HEK293 (cell line): ENCODE measurements at regions not wholly inside any gene's neighbourhood (a gene's known extent, or its start where the extent isn't known, plus 50 kb on each side); places are given as distances from the start of the nearest gene placed in this dataset.
"Not testable (repeated sequence)": the region's sequence is repeated elsewhere in the genome, so short reads cannot be mapped to it uniquely, and the experiment has no call there.

ENCODE experiments used
- CTCF ChIA-PET: fragments of 350-600 bp; formaldehyde crosslinking; extraction: SDS; loops from one replicate; lab custom pipeline; 2021; ENCODE audit warnings: antibody characterized with exemption; lab: Yijun Ruan, JAX
- POLR2A ChIA-PET: fragments of 300-600 bp; formaldehyde crosslinking; extraction: SDS; loops from one replicate; lab custom pipeline; 2020; ENCODE audit warnings: antibody characterized with exemption, inconsistent platforms; lab: Yijun Ruan, JAX
- H3K27ac ChIP-seq: fragments of 200-500 bp; sonication (Bioruptor generic); 2 replicates; pipeline ENCODE4 v1.5.1; 2014; ENCODE audit warnings: low read depth, low read length, control low read depth, inconsistent platforms; ENCODE audit errors: extremely low read depth
- H3K36me3 ChIP-seq, 2 experiments: fragments of 200-500 bp in 1 of 2; sonication (Bioruptor generic) in 1 of 2; 1 replicate in 1 of 2; 2 replicates in 1 of 2; pipeline ENCODE4 v1.5.1; 2014 to 2017; ENCODE audit warnings: inconsistent platforms in 2 of 2, low read length in 2 of 2; ENCODE audit not compliant: control insufficient read depth in 2 of 2, insufficient read depth in 1 of 2
- H3K4me1 ChIP-seq: fragments of 200-500 bp; sonication (Bioruptor generic); 2 replicates; pipeline ENCODE4 v1.5.1; 2014; ENCODE audit warnings: mild to moderate bottlenecking, low read length, inconsistent platforms; ENCODE audit not compliant: control insufficient read depth, insufficient read depth
- H3K4me3 ChIP-seq: 2 replicates; pipeline ENCODE4 v1.5.1; 2011; ENCODE audit warnings: low read depth, mild to moderate bottlenecking, control low read depth, low read length, moderate library complexity
- H3K9me3 ChIP-seq: fragments of 200-500 bp; sonication (Bioruptor generic); 2 replicates; pipeline ENCODE4 v1.5.1; 2014; ENCODE audit warnings: low read depth, low read length, inconsistent platforms; ENCODE audit not compliant: control insufficient read depth, insufficient read depth
- BCL6B ChIP-seq: fragments of 450-650 bp; formaldehyde crosslinking; IDR thresholded peaks from 2 replicates; pipeline ENCODE4 v1.5.1; 2017; ENCODE audit warnings: missing biosample characterization, missing genetic modification characterization
- KLF10 ChIP-seq: fragments of 450-650 bp; IDR thresholded peaks from 2 replicates; pipeline ENCODE4 v1.5.1; 2018; ENCODE audit warnings: missing biosample characterization, mild to moderate bottlenecking, missing genetic modification characterization
- SCRT2 ChIP-seq: fragments of 450-650 bp; formaldehyde crosslinking; IDR thresholded peaks from 2 replicates; pipeline ENCODE4 v1.5.1; 2016; ENCODE audit warnings: missing biosample characterization, missing genetic modification characterization
- ZBTB21 ChIP-seq: fragments of 450-650 bp; formaldehyde crosslinking; IDR thresholded peaks from 2 replicates; pipeline ENCODE4 v1.5.1; 2017; ENCODE audit warnings: missing biosample characterization, missing genetic modification characterization
- ZBTB44 ChIP-seq: fragments of 450-650 bp; IDR thresholded peaks from 2 replicates; pipeline ENCODE4 v1.5.1; 2018; ENCODE audit warnings: missing biosample characterization, mild to moderate bottlenecking, missing genetic modification characterization
- ZNF146 ChIP-seq: fragments of 450-650 bp; formaldehyde crosslinking; IDR thresholded peaks from 2 replicates; pipeline ENCODE4 v1.5.1; 2016; ENCODE audit warnings: missing biosample characterization, missing genetic modification characterization
- ZNF2 ChIP-seq: fragments of 450-650 bp; formaldehyde crosslinking; IDR thresholded peaks from 2 replicates; pipeline ENCODE4 v1.5.1; 2016; ENCODE audit warnings: missing biosample characterization, missing genetic modification characterization
- ZNF280D ChIP-seq: fragments of 450-650 bp; formaldehyde crosslinking; IDR thresholded peaks from 2 replicates; pipeline ENCODE4 v1.5.1; 2016; ENCODE audit warnings: missing biosample characterization, missing genetic modification characterization
- ZNF292 ChIP-seq: fragments of 450-650 bp; formaldehyde crosslinking; IDR thresholded peaks from 2 replicates; pipeline ENCODE4 v1.5.1; 2016; ENCODE audit warnings: low read depth, missing biosample characterization, missing genetic modification characterization, borderline replicate concordance
- ZNF341 ChIP-seq: fragments of 450-650 bp; formaldehyde crosslinking; IDR thresholded peaks from 2 replicates; pipeline ENCODE4; 2016; ENCODE audit warnings: low read depth, missing biosample characterization, missing genetic modification characterization
- ZNF354C ChIP-seq: fragments of 450-650 bp; formaldehyde crosslinking; IDR thresholded peaks from 2 replicates; pipeline ENCODE4 v1.5.1; 2016; ENCODE audit warnings: missing biosample characterization, missing genetic modification characterization, low read depth, borderline replicate concordance
- ZNF423 ChIP-seq: fragments of 450-650 bp; formaldehyde crosslinking; IDR thresholded peaks from 2 replicates; pipeline ENCODE4 v1.5.1; 2016; ENCODE audit warnings: missing biosample characterization, missing genetic modification characterization
- ZNF580 ChIP-seq: fragments of 450-650 bp; formaldehyde crosslinking; IDR thresholded peaks from 2 replicates; pipeline ENCODE4 v1.5.1; 2016; ENCODE audit warnings: missing biosample characterization, missing genetic modification characterization
- ZNF677 ChIP-seq: fragments of 450-650 bp; IDR thresholded peaks from 2 replicates; pipeline ENCODE4 v1.5.0; 2018; ENCODE audit warnings: missing biosample characterization, mild to moderate bottlenecking, missing genetic modification characterization, moderate library complexity
- ZNF701 ChIP-seq: fragments of 450-650 bp; formaldehyde crosslinking; IDR thresholded peaks from 2 replicates; pipeline ENCODE4 v1.5.1; 2016; ENCODE audit warnings: missing biosample characterization, missing genetic modification characterization
- ZSCAN5A ChIP-seq: fragments of 450-650 bp; formaldehyde crosslinking; IDR thresholded peaks from 2 replicates; pipeline ENCODE4 v1.5.1; 2016; ENCODE audit warnings: missing biosample characterization, missing genetic modification characterization

GRCh38 chr1:232158558-232158957 is 471.4 kb downstream of the SIPA1L2 start:
- H3K4me1 ChIP-seq, H3K27ac ChIP-seq, CTCF ChIA-PET, H3K4me3 ChIP-seq, POLR2A ChIA-PET, H3K36me3 ChIP-seq, H3K9me3 ChIP-seq: not testable (repeated sequence)
- TF ChIP-seq ZNF580 (tag by site-specific recombination) (peak; percentile 79), ZNF146 (peak; percentile 98), ZNF280D (tag by site-specific recombination) (peak; percentile 93)

- POLR2A ChIA-PET, H3K9me3 ChIP-seq, H3K4me3 ChIP-seq, H3K36me3 ChIP-seq, H3K27ac ChIP-seq, H3K4me1 ChIP-seq: not testable (repeated sequence)
- TF ChIP-seq ZNF146 (peak; percentile 99), ZNF280D (tag by site-specific recombination) (0 out of 2 replicates have a peak, but pooled peaks have one; percentile 92), ZNF580 (tag by site-specific recombination) (peak; percentile 82; the same call in 1 of the 2 replicates)
- CTCF ChIA-PET = interaction anchor here (0.6 kb wide), 1 partner anchor 235 kb away, joined by 5 read pairs; no protein-coding TSS in a partner anchor
Measured at GRCh38 chr1:232156070-232156469, 473.9 kb downstream of the SIPA1L2 start.

- CTCF ChIA-PET = no interaction called here
- no peak for TF ChIP-seq ZNF292
- no peak for TF ChIP-seq ZNF677
- no peak for TF ChIP-seq ZNF423
- TF ChIP-seq ZNF701 = no peak
- TF ChIP-seq KLF10 = no peak
- no peak for TF ChIP-seq ZBTB44 (tag by site-specific recombination)
- TF ChIP-seq BCL6B (tag by site-specific recombination) = no peak
- no peak for TF ChIP-seq ZBTB21
- no peak for TF ChIP-seq SCRT2 (tag by site-specific recombination)
- no peak for TF ChIP-seq ZNF341
- TF ChIP-seq ZSCAN5A (tag by site-specific recombination) = no peak
- no peak for TF ChIP-seq ZNF354C (tag by site-specific recombination)
- TF ChIP-seq ZNF2 = no peak
- TF ChIP-seq, all 188 proteins: peak for 0
- POLR2A ChIA-PET = no interaction called here
- Histone ChIP-seq H3K36me3 (no peaks in the 10 kb centered on the region), H3K27ac (no peak overlapping the region), H3K4me3 (no peak overlapping the region), H3K4me1 (peaks cover 7% of the 10 kb centered on the region), H3K9me3 (no peaks in the 10 kb centered on the region)
Measured at GRCh38 chr1:232153652-232154051, 476.3 kb downstream of the SIPA1L2 start.
